NCI-H1417 (cell line): ENCODE measurements at regions not wholly inside any gene's neighbourhood (a gene's known extent, or its start where the extent isn't known, plus 50 kb on each side); places are given as distances from the start of the nearest gene placed in this dataset.
A peak's percentile ranks its signal among the peaks of the same experiment; 100 is the strongest.

Experiments
- DNase-seq, 3 experiments: peaks; one replicate each; lab custom pipeline; 2025; lab: John Stamatoyannopoulos, UW

GRCh38 chr20:17818187-17818586, 118.4 kb downstream of the BANF2 start:
- no peak for DNase-seq

GRCh38 chr20:17816804-17817587, 117.2 kb downstream of the BANF2 start:
- DNase-seq: no peak

- no peak for DNase-seq
Measured at GRCh38 chr20:17811628-17811965, 111.8 kb downstream of the BANF2 start.

- DNase-seq: no peak
Measured at GRCh38 chr20:17810847-17811627, 111.3 kb downstream of the BANF2 start.

- DNase-seq: peak in 1 of 3 experiments; percentile 3
Measured at GRCh38 chr20:17810062-17810631, 110.4 kb downstream of the BANF2 start.

GRCh38 chr20:17809362-17810061, 109.7 kb downstream of the BANF2 start:
- no peak for DNase-seq

GRCh38 chr20:17808782-17809181, 109.0 kb downstream of the BANF2 start:
- DNase-seq: no peak

- no peak for DNase-seq
Measured at GRCh38 chr20:17808357-17808756, 108.6 kb downstream of the BANF2 start.

- no peak for DNase-seq
Measured at GRCh38 chr20:17807651-17808050, 107.9 kb downstream of the BANF2 start.

GRCh38 chr20:17806739-17807441, 107.1 kb downstream of the BANF2 start:
- DNase-seq: no peak

GRCh38 chr20:17806107-17806506, 106.3 kb downstream of the BANF2 start:
- DNase-seq: no peak

- no peak for DNase-seq
Measured at GRCh38 chr20:17803765-17804164, 104.0 kb downstream of the BANF2 start.

- DNase-seq: no peak
Measured at GRCh38 chr20:17799575-17800227, 99.9 kb downstream of the BANF2 start.

GRCh38 chr20:17798601-17799000, 98.8 kb downstream of the BANF2 start:
- DNase-seq: no peak

- DNase-seq: no peak
Measured at GRCh38 chr20:17797579-17797978, 97.8 kb downstream of the BANF2 start.

GRCh38 chr20:17797161-17797560, 97.4 kb downstream of the BANF2 start:
- no peak for DNase-seq

- no peak for DNase-seq
Measured at GRCh38 chr20:17796091-17796563, 96.4 kb downstream of the BANF2 start.

GRCh38 chr20:17795501-17796071, 95.8 kb downstream of the BANF2 start:
- no peak for DNase-seq

GRCh38 chr20:17795003-17795402, 95.2 kb downstream of the BANF2 start:
- no peak for DNase-seq

GRCh38 chr20:17794400-17794799, 94.6 kb downstream of the BANF2 start:
- DNase-seq: no peak

GRCh38 chr20:17793986-17794385, 94.2 kb downstream of the BANF2 start:
- no peak for DNase-seq
